Gastroesophageal sphincter (tissue), 3 donors: ENCODE measurements at regions not wholly inside any gene's neighbourhood (a gene's known extent, or its start where the extent isn't known, plus 50 kb on each side); places are given as distances from the start of the nearest gene placed in this dataset.

Source experiments
- CTCF ChIP-seq, 4 experiments: fragments of 200-600 bp in 2 of 4; fragments of 450-650 bp in 2 of 4; sonication (generic) in 1 of 4; IDR thresholded peaks; one replicate each; pipeline ENCODE4 v1.5.1; 2017 to 2019; ENCODE audit warnings: antibody characterized with exemption in 4 of 4, mild to moderate bottlenecking in 2 of 4, moderate library complexity in 2 of 4
- EP300 ChIP-seq: sonication (generic); formaldehyde crosslinking; IDR thresholded peaks from one replicate; pipeline ENCODE4 v1.6.1; 2017; ENCODE audit warnings: antibody characterized with exemption, mild to moderate bottlenecking
- POLR2A ChIP-seq, 2 donors: fragments of 450-650 bp; IDR thresholded peaks; one replicate each; pipeline ENCODE4 v1.6.1; 2017; ENCODE audit warnings: antibody characterized with exemption in 2 of 2, mild to moderate bottlenecking in 2 of 2, moderate library complexity in 1 of 2
- POLR2AphosphoS5 ChIP-seq: sonication (generic); formaldehyde crosslinking; IDR thresholded peaks from one replicate; pipeline ENCODE4 v1.6.1; 2017; ENCODE audit warnings: antibody characterized with exemption

GRCh38 chr21:17081193-17081592 lies 431.6 kb upstream of the CXADR start:
- TF ChIP-seq CTCF (IDR thresholded peaks at IDR 0.05) = no peak
- no peak for TF ChIP-seq EP300
- no peak for TF ChIP-seq POLR2AphosphoS5
- no peak for TF ChIP-seq POLR2A (IDR thresholded peaks at IDR 0.05)
